IMR-90 (cell line): ENCODE measurements at regions not wholly inside any gene's neighbourhood (a gene's known extent, or its start where the extent isn't known, plus 50 kb on each side); places are given as distances from the start of the nearest gene placed in this dataset.

Experiments used
- ATAC-seq: fragments of 200-7000 bp; cut with Tn5 transposase; 2 replicates; pipeline ENCODE4 v1.9.1; 2020; ENCODE audit warnings: low read depth, mild to moderate bottlenecking, moderate library complexity
- BruUV-seq: library from RNA; stranded (reverse); fragments of 400-500 nt; replicated peaks from 2 replicates; lab custom pipeline; 2021; lab: Mats Ljungman, UMichigan
- CTCF ChIA-PET: fragments of 300-600 bp; formaldehyde crosslinking; extraction: SDS; loops from one replicate; lab custom pipeline; 2021; ENCODE audit warnings: antibody characterized with exemption; lab: Yijun Ruan, JAX
- POLR2A ChIA-PET: fragments of 300-600 bp; sonication (Branson Sonifier 250); formaldehyde crosslinking; loops from one replicate; lab custom pipeline; 2022; ENCODE audit warnings: antibody characterized with exemption; ENCODE audit not compliant: unreplicated experiment; lab: Charles Lee
- DNase-seq: peaks from one replicate; pipeline ENCODE4 v3.0.0; 2013
- H2AFZ ChIP-seq: replicated peaks from 2 replicates; pipeline ENCODE3; 2013; ENCODE audit warnings: low read length, mild to moderate bottlenecking; ENCODE audit not compliant: poor library complexity
- H2AK5ac ChIP-seq: 2 replicates; pipeline ENCODE4 v1.6.1; 2013; ENCODE audit warnings: low read depth, low read length, inconsistent platforms
- H2AK9ac ChIP-seq: replicated peaks from 2 replicates; pipeline ENCODE3; 2013; ENCODE audit warnings: mild to moderate bottlenecking, low read depth, low read length, moderate library complexity; ENCODE audit not compliant: poor library complexity
- H2BK120ac ChIP-seq: 2 replicates; pipeline ENCODE4 v1.6.1; 2013; ENCODE audit warnings: low read depth, low read length, inconsistent platforms
- H2BK15ac ChIP-seq: 3 replicates; pipeline ENCODE4 v1.6.1; 2013; ENCODE audit warnings: low read depth, low read length, inconsistent platforms
- H2BK20ac ChIP-seq: 2 replicates; pipeline ENCODE4 v1.6.1; 2013; ENCODE audit warnings: low read depth, mild to moderate bottlenecking, inconsistent platforms, low read length, moderate library complexity
- H2BK5ac ChIP-seq: 2 replicates; pipeline ENCODE4 v1.6.1; 2013; ENCODE audit warnings: mild to moderate bottlenecking, low read depth, low read length, inconsistent platforms; ENCODE audit not compliant: poor library complexity, severe bottlenecking
- H3K14ac ChIP-seq: replicated peaks from 2 replicates; pipeline ENCODE4 v1.6.1; 2013; ENCODE audit warnings: low read depth, low read length, inconsistent platforms
- H3K18ac ChIP-seq: 2 replicates; pipeline ENCODE4 v1.6.1; 2013; ENCODE audit warnings: low read depth, low read length, control low read depth
- H3K23ac ChIP-seq: 2 replicates; pipeline ENCODE4 v1.6.1; 2013; ENCODE audit warnings: low read depth, low read length, inconsistent platforms
- H3K27ac ChIP-seq: 2 replicates; pipeline ENCODE4 v1.5.1; 2013; ENCODE audit warnings: mild to moderate bottlenecking, control low read depth, low read length; ENCODE audit not compliant: insufficient read depth
- H3K27me3 ChIP-seq: 2 replicates; pipeline ENCODE4 v1.6.1; 2013; ENCODE audit warnings: low read length; ENCODE audit not compliant: control insufficient read depth, insufficient read depth
- H3K36me3 ChIP-seq: 2 replicates; pipeline ENCODE4 v1.6.1; 2013; ENCODE audit warnings: low read length, mixed read lengths; ENCODE audit not compliant: control insufficient read depth, insufficient read depth
- H3K4ac ChIP-seq: 2 replicates; pipeline ENCODE4 v1.6.1; 2013; ENCODE audit warnings: low read depth, low read length, inconsistent platforms
- H3K4me1 ChIP-seq: 2 replicates; pipeline ENCODE4 v1.6.1; 2013; ENCODE audit warnings: low read length, mixed read lengths; ENCODE audit not compliant: control insufficient read depth, insufficient read depth
- H3K4me2 ChIP-seq: 2 replicates; pipeline ENCODE4 v1.6.1; 2013; ENCODE audit warnings: low read depth, mild to moderate bottlenecking, control low read depth, low read length, moderate library complexity
- H3K4me3 ChIP-seq: 2 replicates; pipeline ENCODE4 v1.5.1; 2013; ENCODE audit warnings: low read depth, mild to moderate bottlenecking, control low read depth, low read length, moderate library complexity; ENCODE audit not compliant: insufficient read depth
- H3K56ac ChIP-seq: 2 replicates; pipeline ENCODE4 v1.6.1; 2013; ENCODE audit warnings: low read length, inconsistent platforms; ENCODE audit not compliant: insufficient read depth; ENCODE audit errors: extremely low read depth
- H3K79me1 ChIP-seq, 2 experiments: 2 replicates each; pipeline ENCODE4 v1.6.1; 2013; ENCODE audit warnings: low read length in 2 of 2, inconsistent platforms in 1 of 2, low read depth in 1 of 2
- H3K9ac ChIP-seq: 2 replicates; pipeline ENCODE4 v1.6.1; 2013; ENCODE audit warnings: low read depth, low read length, control low read depth
- H3K9me1 ChIP-seq: 2 replicates; pipeline ENCODE4 v1.6.1; 2013; ENCODE audit warnings: low read length, inconsistent platforms; ENCODE audit not compliant: insufficient read depth
- H3K9me3 ChIP-seq: 2 replicates; pipeline ENCODE4 v1.6.1; 2013; ENCODE audit warnings: low read length; ENCODE audit not compliant: control insufficient read depth, insufficient read depth
- H4K20me1 ChIP-seq: 2 replicates; pipeline ENCODE4 v1.6.1; 2013; ENCODE audit warnings: low read length, inconsistent platforms; ENCODE audit not compliant: insufficient read depth
- H4K5ac ChIP-seq: 2 replicates; pipeline ENCODE4 v1.6.1; 2013; ENCODE audit warnings: mild to moderate bottlenecking, low read depth, low read length, control low read depth
- H4K8ac ChIP-seq, 2 experiments: 2 replicates each; pipeline ENCODE4 v1.6.1; 2013; ENCODE audit warnings: low read depth in 2 of 2, low read length in 2 of 2, control low read depth in 1 of 2, inconsistent platforms in 1 of 2
- H4K91ac ChIP-seq: 2 replicates; pipeline ENCODE4 v1.6.1; 2013; ENCODE audit warnings: low read depth, low read length, inconsistent platforms; ENCODE audit not compliant: insufficient read depth
- CHD1 ChIP-seq: IDR thresholded peaks from 2 replicates; pipeline ENCODE4 v1.6.1; 2012; ENCODE audit warnings: low read depth, low read length, improper control_type of control experiment
- FOS ChIP-seq: fragments of 150-350 bp; IDR thresholded peaks from 2 replicates; pipeline ENCODE4 v1.6.1; 2016; ENCODE audit warnings: low read depth, low read length
- MAFK ChIP-seq: IDR thresholded peaks from 2 replicates; pipeline ENCODE4 v1.6.1; 2012; ENCODE audit warnings: low read depth, low read length, improper control_type of control experiment
- MAZ ChIP-seq: IDR thresholded peaks from 2 replicates; pipeline ENCODE4 v1.6.1; 2012; ENCODE audit warnings: low read depth, mild to moderate bottlenecking, low read length, improper control_type of control experiment, moderate library complexity, borderline replicate concordance
- POLR2A ChIP-seq: IDR thresholded peaks from 2 replicates; pipeline ENCODE4 v1.6.1; 2012; ENCODE audit warnings: mild to moderate bottlenecking, low read depth, low read length
- WGBS, 2 experiments: methylation state at CpG; one replicate each; pipeline versions ENCODE4 v1.1.5 to v1.1.7; 2013; ENCODE audit warnings: missing lambda C conversion rate in 2 of 2; ENCODE audit not compliant: insufficient read length in 1 of 2; ENCODE audit errors: extremely low coverage in 2 of 2; 5-methylcytosine and 5-hydroxymethylcytosine counted together
- dilution Hi-C: fragments of 300-500 bp; cut with HindIII; formaldehyde crosslinking; loops from one replicate; pipeline ENCODE4 v1.14.3; 2018; ENCODE audit warnings: low sequenced_read_pairs; ENCODE audit not compliant: unreplicated experiment
- in situ Hi-C: fragments of 300-500 bp; cut with MboI; formaldehyde crosslinking; loops from 3 replicates; pipeline ENCODE4 v1.14.3; 2019; ENCODE audit warnings: low sequenced_read_pairs, inconsistent platforms, mixed read lengths
- intact Hi-C: fragments of 100-400 bp; cut with micrococcal nuclease; formaldehyde crosslinking; loops from 2 replicates; pipeline ENCODE4 v1.10.0; 2022
- TF ChIP-seq, protein P1 (sequence below): fragments of 150-350 bp; IDR thresholded peaks from 2 replicates; pipeline ENCODE4 v1.6.1; 2017; ENCODE audit warnings: mild to moderate bottlenecking, antibody characterized with exemption, low read length, low read depth

DNA sequence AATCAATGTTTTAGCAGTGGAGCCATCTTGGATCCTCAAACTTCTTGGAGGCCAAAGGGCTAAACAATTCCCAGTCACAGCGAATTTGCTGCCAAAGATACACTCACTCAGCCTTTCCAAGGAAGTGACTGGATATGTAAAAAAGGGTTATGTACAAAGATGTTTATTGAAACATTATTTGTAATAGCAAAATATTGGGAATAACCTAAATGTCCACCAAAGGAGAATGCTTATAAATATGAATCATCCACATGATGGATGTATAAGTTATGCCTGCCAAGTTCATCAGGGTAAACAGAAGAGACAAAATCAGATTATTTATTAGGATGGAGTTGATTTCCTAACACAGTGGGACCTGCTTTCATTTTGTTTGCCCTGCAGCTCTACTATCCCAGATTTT lies 145.2 kb upstream of the ABCA1 start:
- H3K4ac ChIP-seq: peak overlapping the region; percentile 92; the same call in 1 of the 2 replicates
- peak overlapping the region; percentile 80; the same call in 1 of the 2 replicates for H3K27ac ChIP-seq
- peak overlapping the region; percentile 98 for H3K18ac ChIP-seq
- dilution Hi-C loops: no loop called here
- H3K23ac ChIP-seq: peak overlapping the region; percentile 75; the same call in 1 of the 2 replicates
- no peaks in the 10 kb centered on the region for H3K27me3 ChIP-seq
- H3K4me3 ChIP-seq: no peak overlapping the region
- H4K91ac ChIP-seq: peak overlapping the region; percentile 51; the same call in 1 of the 2 replicates
- in situ Hi-C loops: no loop called here
- ChIA-PET CTCF (no interaction called here), POLR2A (no interaction called here)
- ATAC-seq (peak; percentile 33), DNase-seq (peak; percentile 83)
- peaks cover 19% of the 10 kb centered on the region for H3K4me1 ChIP-seq
- H2BK120ac ChIP-seq: peak overlapping the region; percentile 81
- H3K9me3 ChIP-seq: no peaks in the 10 kb centered on the region; the same call in 1 of the 2 replicates
- no peaks in the 10 kb centered on the region for H3K36me3 ChIP-seq
- H4K8ac ChIP-seq: peak overlapping the region; percentile 18 to 41; a peak in 3 of 4 replicates
- peak overlapping the region; percentile 55; the same call in 2 of the 3 replicates for H2BK15ac ChIP-seq
- WGBS, 2 experiments: no CpG with 5 or more reads among the region's 1 CpG
- no peak overlapping the region for H3K4me2 ChIP-seq
- H2AK9ac ChIP-seq: no peak overlapping the region
- H2AK5ac ChIP-seq: 0 out of 2 replicates have a peak overlapping the region, but pooled peaks have one; percentile 75
- TF ChIP-seq POLR2A: no peak
- no peak for TF ChIP-seq MAFK
- no peak for TF ChIP-seq CHD1
- no peak for TF ChIP-seq MAZ
- 0 out of 2 replicates have a peak, but pooled peaks have one; percentile 12 for TF ChIP-seq FOS
- TF ChIP-seq, protein P1, sequence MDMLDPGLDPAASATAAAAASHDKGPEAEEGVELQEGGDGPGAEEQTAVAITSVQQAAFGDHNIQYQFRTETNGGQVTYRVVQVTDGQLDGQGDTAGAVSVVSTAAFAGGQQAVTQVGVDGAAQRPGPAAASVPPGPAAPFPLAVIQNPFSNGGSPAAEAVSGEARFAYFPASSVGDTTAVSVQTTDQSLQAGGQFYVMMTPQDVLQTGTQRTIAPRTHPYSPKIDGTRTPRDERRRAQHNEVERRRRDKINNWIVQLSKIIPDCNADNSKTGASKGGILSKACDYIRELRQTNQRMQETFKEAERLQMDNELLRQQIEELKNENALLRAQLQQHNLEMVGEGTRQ: no peak
- no peak overlapping the region for H2AFZ ChIP-seq
- BruUV-seq: no TSS peak
- H3K9ac ChIP-seq: no peak overlapping the region
- peak overlapping the region; percentile 35 for H2BK5ac ChIP-seq
- H3K9me1 ChIP-seq: peaks cover 8% of the 10 kb centered on the region
- intact Hi-C loops: no loop called here
- H3K79me1 ChIP-seq: no peaks in the 10 kb centered on the region
- peak overlapping the region; percentile 25 for H3K56ac ChIP-seq
- peak overlapping the region; percentile 89 for H2BK20ac ChIP-seq
- H4K20me1 ChIP-seq: no peaks in the 10 kb centered on the region
- peak overlapping the region; percentile 95; the same call in 1 of the 2 replicates for H4K5ac ChIP-seq
- H3K14ac ChIP-seq: peak overlapping the region; percentile 84
